ENCODE measurements at regions not wholly inside any gene's neighbourhood (a gene's known extent, or its start where the extent isn't known, plus 50 kb on each side); places are given as distances from the start of the nearest gene placed in this dataset.

- Histone ChIP-seq H3K4me2 (ENCODE audit: low read length) (no peak overlapping the region), H3K27ac (ENCODE audit: low read depth, low read length, poor library complexity, severe bottlenecking) (no peak overlapping the region), H3K79me2 (ENCODE audit: insufficient read depth, low read length) (no peaks in the 10 kb centered on the region), H4K20me1 (ENCODE audit: insufficient read depth, low read length) (no peaks in the 10 kb centered on the region), H3K4me3 (ENCODE audit: low read depth, low read length, poor library complexity, severe bottlenecking) (no peak overlapping the region), H2AFZ (ENCODE audit: low read length) (no peak overlapping the region), H3K27me3 (ENCODE audit: insufficient read depth, low read length) (no peaks in the 10 kb centered on the region), H3K9me2 (ENCODE audit: low read depth, low read length) (no peaks in the 10 kb centered on the region), H3K36me3 (ENCODE audit: insufficient read depth, low read length) (no peaks in the 10 kb centered on the region), H3K9ac (ENCODE audit: low read length) (no peak overlapping the region), H3F3A (ENCODE audit: insufficient read depth, low read length) (no peaks in the 10 kb centered on the region), H3K9me3 (ENCODE audit: low read length) (no peaks in the 10 kb centered on the region), H3K4me1 (ENCODE audit: insufficient read depth, low read length, severe bottlenecking) (no peaks in the 10 kb centered on the region)
- TF ChIP-seq EZH2 (IDR thresholded peaks at IDR 0.05; ENCODE audit: borderline replicate concordance, low read length): no peak
- no peak for TF ChIP-seq CTCF (IDR thresholded peaks at IDR 0.05; ENCODE audit: low read length)
Measured at GRCh38 chrX:9293051-9293496, 171.8 kb upstream of the TBL1X start.

GRCh38 chrX:9293903-9294302, 171.0 kb upstream of the TBL1X start:
- Histone ChIP-seq H3K27me3 (ENCODE audit: insufficient read depth, low read length) (no peaks in the 10 kb centered on the region), H3K79me2 (ENCODE audit: insufficient read depth, low read length) (no peaks in the 10 kb centered on the region), H4K20me1 (ENCODE audit: insufficient read depth, low read length) (no peaks in the 10 kb centered on the region), H3K4me1 (ENCODE audit: insufficient read depth, low read length, severe bottlenecking) (no peaks in the 10 kb centered on the region), H3K36me3 (ENCODE audit: insufficient read depth, low read length) (no peaks in the 10 kb centered on the region), H3K4me2 (ENCODE audit: low read length) (no peak overlapping the region), H3K4me3 (ENCODE audit: low read depth, low read length, poor library complexity, severe bottlenecking) (no peak overlapping the region), H3K9me3 (ENCODE audit: low read length) (no peaks in the 10 kb centered on the region), H3K9me2 (ENCODE audit: low read depth, low read length) (no peaks in the 10 kb centered on the region), H2AFZ (ENCODE audit: low read length) (no peak overlapping the region), H3K27ac (ENCODE audit: low read depth, low read length, poor library complexity, severe bottlenecking) (no peak overlapping the region), H3F3A (ENCODE audit: insufficient read depth, low read length) (no peaks in the 10 kb centered on the region), H3K9ac (ENCODE audit: low read length) (no peak overlapping the region)
- TF ChIP-seq EZH2 (IDR thresholded peaks at IDR 0.05; ENCODE audit: borderline replicate concordance, low read length): no peak
- no peak for TF ChIP-seq CTCF (IDR thresholded peaks at IDR 0.05; ENCODE audit: low read length)

GRCh38 chrX:9295551-9295950, 169.3 kb upstream of the TBL1X start:
- Histone ChIP-seq H3K79me2 (ENCODE audit: insufficient read depth, low read length) (no peaks in the 10 kb centered on the region), H2AFZ (ENCODE audit: low read length) (no peak overlapping the region), H3K9me2 (ENCODE audit: low read depth, low read length) (no peaks in the 10 kb centered on the region), H3K27me3 (ENCODE audit: insufficient read depth, low read length) (no peaks in the 10 kb centered on the region), H3K9ac (ENCODE audit: low read length) (no peak overlapping the region), H3F3A (ENCODE audit: insufficient read depth, low read length) (no peaks in the 10 kb centered on the region), H3K4me3 (ENCODE audit: low read depth, low read length, poor library complexity, severe bottlenecking) (no peak overlapping the region), H3K9me3 (ENCODE audit: low read length) (no peaks in the 10 kb centered on the region), H3K27ac (ENCODE audit: low read depth, low read length, poor library complexity, severe bottlenecking) (no peak overlapping the region), H3K4me1 (ENCODE audit: insufficient read depth, low read length, severe bottlenecking) (no peaks in the 10 kb centered on the region), H3K36me3 (ENCODE audit: insufficient read depth, low read length) (peaks cover under 1% of the 10 kb centered on the region; the same call in 1 of the 2 replicates), H3K4me2 (ENCODE audit: low read length) (no peak overlapping the region), H4K20me1 (ENCODE audit: insufficient read depth, low read length) (no peaks in the 10 kb centered on the region)
- no peak for TF ChIP-seq EZH2 (IDR thresholded peaks at IDR 0.05; ENCODE audit: borderline replicate concordance, low read length)
- TF ChIP-seq CTCF (IDR thresholded peaks at IDR 0.05; ENCODE audit: low read length): no peak

Data from OCI-LY1 (cell line).